HepG2 (cell line): ENCODE measurements at regions not wholly inside any gene's neighbourhood (a gene's known extent, or its start where the extent isn't known, plus 50 kb on each side); places are given as distances from the start of the nearest gene placed in this dataset.

Experiments used
- ATAC-seq: fragments of 200-7000 bp; cut with Tn5 transposase; 3 replicates; pipeline ENCODE4 v1.9.1; 2020; ENCODE audit warnings: mild to moderate bottlenecking, moderate library complexity
- BruUV-seq: library from RNA; stranded (reverse); fragments of 400-500 nt; replicated peaks from 2 replicates; lab custom pipeline; 2021; lab: Mats Ljungman, UMichigan
- CTCF ChIA-PET: fragments of 300-600 bp; formaldehyde crosslinking; extraction: SDS; loops from one replicate; lab custom pipeline; 2021; ENCODE audit warnings: low total read pairs, inconsistent platforms, low intra/inter-chr PET ratio; lab: Yijun Ruan, JAX
- POLR2A ChIA-PET: fragments of 350-600 bp; sonication (Branson Sonifier 250); formaldehyde crosslinking; loops from one replicate; lab custom pipeline; 2020; ENCODE audit warnings: antibody characterized with exemption, inconsistent platforms; lab: Yijun Ruan, JAX
- DNase-seq: peaks from one replicate; pipeline ENCODE4 v3.0.0-alpha.2; 2015; ENCODE audit warnings: low spot score
- FAIRE-seq: peaks from 3 replicates; lab custom pipeline; 2011; peaks lifted over from hg19 to GRCh38; lab: Jason Lieb, UNC
- H2AFZ ChIP-seq: one replicate; pipeline ENCODE4 v1.6.1; 2011; ENCODE audit warnings: low read length, inconsistent platforms
- H3K27ac ChIP-seq: fragments of 300-600 bp; 3 replicates; pipeline ENCODE4 v1.8.0; 2011; ENCODE audit warnings: mixed run types, mild to moderate bottlenecking, mixed read lengths, low read length, inconsistent platforms; ENCODE audit not compliant: insufficient read depth; ENCODE audit errors: extremely low read length
- H3K27me3 ChIP-seq, 2 experiments: fragments of 200-600 bp in 1 of 2; 2 replicates in 1 of 2; 3 replicates in 1 of 2; pipeline versions ENCODE4 v1.6.0 to v1.8.0; 2011; ENCODE audit warnings: low read length in 2 of 2, mild to moderate bottlenecking in 2 of 2, moderate library complexity in 2 of 2, inconsistent platforms in 1 of 2; ENCODE audit not compliant: insufficient read depth in 2 of 2, control insufficient read depth in 1 of 2
- H3K36me3 ChIP-seq, 2 experiments: fragments of 200-600 bp in 1 of 2; replicated peaks in 1 of 2; 2 replicates in 1 of 2; 3 replicates in 1 of 2; pipeline versions ENCODE4 v1.5.1 to v1.8.0; 2011; ENCODE audit warnings: low read length in 2 of 2, inconsistent platforms in 1 of 2; ENCODE audit not compliant: insufficient read depth in 2 of 2, control insufficient read depth in 1 of 2
- H3K4me1 ChIP-seq: 2 replicates; pipeline ENCODE4 v1.5.1; 2012; ENCODE audit warnings: low read length, inconsistent platforms; ENCODE audit not compliant: insufficient read depth
- H3K4me2 ChIP-seq: 2 replicates; pipeline ENCODE4 v1.6.0; 2011; ENCODE audit warnings: low read depth, low read length, inconsistent platforms
- H3K4me3 ChIP-seq, 3 experiments: fragments of 200-600 bp in 1 of 3; sonication (generic), shearing (Covaris generic) in 1 of 3; replicated peaks in 1 of 3; 2 replicates each; pipeline ENCODE4 v1.5.1; 2011 to 2016; ENCODE audit warnings: low read length in 3 of 3, inconsistent platforms in 2 of 3, low read depth in 2 of 3, mild to moderate bottlenecking in 2 of 3, control low read depth in 1 of 3, mixed read lengths in 1 of 3; ENCODE audit not compliant: insufficient read depth in 1 of 3
- H3K79me2 ChIP-seq: one replicate; pipeline ENCODE4 v1.6.1; 2011; ENCODE audit warnings: low read length, inconsistent platforms; ENCODE audit not compliant: insufficient read depth
- H3K9ac ChIP-seq: 2 replicates; pipeline ENCODE4 v1.6.0; 2011; ENCODE audit warnings: mild to moderate bottlenecking, low read depth, low read length, inconsistent platforms; ENCODE audit not compliant: insufficient read depth
- H3K9me3 ChIP-seq: 2 replicates; pipeline ENCODE4 v1.5.1; 2012; ENCODE audit warnings: mild to moderate bottlenecking, low read length
- H4K20me1 ChIP-seq: 2 replicates; pipeline ENCODE4 v1.6.0; 2011; ENCODE audit warnings: inconsistent platforms, mild to moderate bottlenecking, low read length, moderate library complexity; ENCODE audit not compliant: insufficient read depth
- E2F1 ChIP-seq: sonication (generic); formaldehyde crosslinking; IDR thresholded peaks from 2 replicates; pipeline ENCODE4 v1.5.0; 2020; ENCODE audit warnings: missing genetic modification reagents
- PRDM4 ChIP-seq: sonication (generic); formaldehyde crosslinking; IDR thresholded peaks from 2 replicates; pipeline ENCODE4 v1.9.0; 2021; ENCODE audit warnings: missing genetic modification reagents, borderline replicate concordance
- SIN3B ChIP-seq: fragments of 150-350 bp; IDR thresholded peaks from 2 replicates; pipeline ENCODE4 v1.6.1; 2014; ENCODE audit warnings: low read length
- TMF1 ChIP-seq: sonication (generic); formaldehyde crosslinking; IDR thresholded peaks from 2 replicates; pipeline ENCODE4 v1.8.1; 2022; ENCODE audit warnings: low read depth, missing genetic modification reagents
- ZBTB39 ChIP-seq: sonication (generic); formaldehyde crosslinking; IDR thresholded peaks from 2 replicates; pipeline ENCODE4 v1.5.0; 2020; ENCODE audit warnings: missing genetic modification reagents
- ZNF260 ChIP-seq: sonication (generic); formaldehyde crosslinking; IDR thresholded peaks from 2 replicates; pipeline ENCODE4 v1.4.0; 2020; ENCODE audit warnings: missing genetic modification reagents, low read depth, mild to moderate bottlenecking, borderline replicate concordance
- ZNF34 ChIP-seq: sonication (generic); formaldehyde crosslinking; IDR thresholded peaks from 2 replicates; pipeline ENCODE4 v1.4.0; 2020; ENCODE audit warnings: mild to moderate bottlenecking, missing genetic modification reagents, borderline replicate concordance
- ZSCAN30 ChIP-seq: sonication (generic); formaldehyde crosslinking; IDR thresholded peaks from 2 replicates; pipeline ENCODE4 v1.5.0; 2020; ENCODE audit warnings: mild to moderate bottlenecking, missing genetic modification reagents
- WGBS: methylation state at CpG from one replicate; pipeline ENCODE4 v1.1.6; 2017; ENCODE audit warnings: low lambda C conversion rate; 5-methylcytosine and 5-hydroxymethylcytosine counted together
- in situ Hi-C: cut with HindIII; loops from 2 replicates; pipeline ENCODE4 v1.10.0; 2017; ENCODE audit warnings: low pct_unique_long_range_greater_than_20kb; ENCODE audit not compliant: extremely low pct_ligation_motif_present
- intact Hi-C: fragments of 100-400 bp; cut with micrococcal nuclease; formaldehyde crosslinking; loops from one replicate; pipeline ENCODE4 v1.10.0; 2022; ENCODE audit not compliant: unreplicated experiment

- H3K27me3 ChIP-seq, result peaks cover 0 to 41% of the 10 kb centered on the region in 2 experiments; a peak in 3 of 5 replicates
- CTCF ChIA-PET, result no interaction called here
- POLR2A ChIA-PET, result no interaction called here
- H2AFZ ChIP-seq, result no peak overlapping the region
- BruUV-seq, result no TSS peak
- H4K20me1 ChIP-seq, result no peaks in the 10 kb centered on the region
- FAIRE-seq (no peak), ATAC-seq (no peak), DNase-seq (no peak)
- no peak overlapping the region for H3K4me2 ChIP-seq
- intact Hi-C loops, result no loop called here
- WGBS, result 0% methylated on average over 1 of the region's 2 CpGs
- TF ChIP-seq TMF1 (CRISPR knock-in tag) (no peak), ZNF34 (CRISPR knock-in tag) (no peak), ZBTB39 (CRISPR knock-in tag) (no peak), E2F1 (CRISPR knock-in tag) (no peak)
- H3K4me3 ChIP-seq, result no peak overlapping the region
- in situ Hi-C loops, result no loop called here
- no peaks in the 10 kb centered on the region for H3K79me2 ChIP-seq
- no peaks in the 10 kb centered on the region for H3K4me1 ChIP-seq
- H3K9ac ChIP-seq, result no peak overlapping the region
- H3K9me3 ChIP-seq, result no peaks in the 10 kb centered on the region
- no peaks in the 10 kb centered on the region for H3K36me3 ChIP-seq
- H3K27ac ChIP-seq, result no peak overlapping the region
These were observed 65.9 kb upstream of the HMGA2 start for GRCh38 chr12:65758401-65758800.

- ATAC-seq (no peak), DNase-seq (no peak), FAIRE-seq (no peak)
- no peak overlapping the region for H2AFZ ChIP-seq
- WGBS, result 32% methylated on average over 8 of the region's 8 CpGs
- TF ChIP-seq ZNF260 (CRISPR knock-in tag) (no peak), SIN3B (no peak), ZSCAN30 (CRISPR knock-in tag) (no peak), PRDM4 (CRISPR knock-in tag) (no peak)
- no peak overlapping the region for H3K27ac ChIP-seq
- H3K9me3 ChIP-seq, result no peaks in the 10 kb centered on the region
- ChIA-PET CTCF (no interaction called here), POLR2A (no interaction called here)
- no TSS peak for BruUV-seq
- no peaks in the 10 kb centered on the region for H3K36me3 ChIP-seq
- no peak overlapping the region for H3K4me3 ChIP-seq
- in situ Hi-C loops (no loop called here), intact Hi-C loops (no loop called here)
- H3K79me2 ChIP-seq, result no peaks in the 10 kb centered on the region
- no peak overlapping the region for H3K9ac ChIP-seq
- H4K20me1 ChIP-seq, result no peaks in the 10 kb centered on the region
- H3K4me2 ChIP-seq, result no peak overlapping the region
- peaks cover 0 to 31% of the 10 kb centered on the region in 2 experiments; a peak in 3 of 5 replicates for H3K27me3 ChIP-seq
- no peaks in the 10 kb centered on the region for H3K4me1 ChIP-seq
These were observed 64.5 kb upstream of the HMGA2 start for GRCh38 chr12:65759735-65760134.
